GM18499 (cell line): ENCODE measurements at regions not wholly inside any gene's neighbourhood (a gene's known extent, or its start where the extent isn't known, plus 50 kb on each side); places are given as distances from the start of the nearest gene placed in this dataset.

Experiments used
- ATAC-seq: cut with Tn5 transposase; IDR thresholded peaks from one replicate; pipeline ENCODE4 v1.9.1; 2021; ENCODE audit warnings: moderate number of reproducible peaks; ENCODE audit not compliant: insufficient read depth, unreplicated experiment

DNA sequence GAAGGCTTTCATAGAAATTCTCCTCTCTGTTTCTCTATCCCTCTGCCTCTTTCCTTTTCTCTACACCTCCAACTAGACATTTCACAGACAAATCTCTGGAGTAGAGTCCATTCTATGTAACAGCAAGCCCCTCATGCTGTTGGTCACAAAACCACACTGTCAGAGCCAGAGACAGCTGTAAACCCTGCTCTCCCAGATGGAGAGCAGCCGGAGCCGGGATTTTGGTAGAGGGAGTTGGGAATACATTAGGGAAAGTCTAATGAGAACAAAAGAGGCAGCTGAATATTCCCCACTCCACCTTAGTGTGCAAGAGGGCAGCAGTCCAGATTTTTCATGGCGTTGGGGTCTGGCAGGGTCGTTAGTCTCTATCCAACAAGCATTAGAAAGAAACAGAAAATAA, 68.3 kb upstream of the EDN1 start:
- ATAC-seq = no peak

DNA sequence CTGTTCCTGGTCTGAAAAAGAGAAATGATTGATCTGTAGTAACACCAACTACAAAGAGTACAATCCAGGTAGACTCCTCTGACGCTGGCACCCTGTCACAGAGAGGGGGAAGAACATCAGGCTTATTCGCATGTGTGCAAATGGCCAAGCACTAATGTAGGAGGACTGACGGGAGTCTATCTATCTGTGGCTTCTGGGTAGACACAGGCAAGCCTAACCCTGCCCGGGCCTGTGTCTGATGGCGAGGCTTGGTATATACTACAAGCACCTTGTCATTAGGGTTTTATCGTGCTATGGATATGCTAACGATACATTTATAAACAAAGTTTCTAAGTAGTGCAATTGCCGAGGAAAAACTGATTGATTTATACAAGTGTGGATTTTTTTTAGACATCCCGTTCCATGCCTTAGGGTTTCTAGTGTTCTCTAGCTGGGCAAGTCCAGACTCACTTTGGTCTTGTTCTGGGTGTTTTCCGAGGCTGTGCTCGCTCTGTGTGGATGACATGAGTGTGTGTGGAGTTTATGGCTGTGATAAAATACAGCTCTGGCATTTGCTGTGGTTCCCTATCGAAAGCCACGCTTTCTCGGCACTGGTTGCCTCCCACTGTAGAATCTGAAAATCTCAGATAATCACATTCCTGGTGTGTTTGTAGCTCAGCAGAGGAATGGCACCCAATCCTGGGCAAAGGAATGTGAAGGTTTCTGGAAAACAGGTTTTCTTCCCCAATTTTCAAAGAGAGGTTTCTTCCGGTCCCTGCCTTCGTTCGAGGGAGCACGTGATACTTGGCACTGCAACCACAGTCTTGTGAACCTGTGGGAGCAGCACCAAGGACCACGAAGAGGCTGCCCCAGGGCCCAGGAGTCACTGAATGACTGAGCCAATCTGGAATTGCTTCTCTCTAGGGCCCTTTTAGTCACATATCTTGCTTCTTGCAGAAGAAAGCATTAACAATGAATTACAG, 67.5 kb upstream of the EDN1 start:
- no peak for ATAC-seq

DNA sequence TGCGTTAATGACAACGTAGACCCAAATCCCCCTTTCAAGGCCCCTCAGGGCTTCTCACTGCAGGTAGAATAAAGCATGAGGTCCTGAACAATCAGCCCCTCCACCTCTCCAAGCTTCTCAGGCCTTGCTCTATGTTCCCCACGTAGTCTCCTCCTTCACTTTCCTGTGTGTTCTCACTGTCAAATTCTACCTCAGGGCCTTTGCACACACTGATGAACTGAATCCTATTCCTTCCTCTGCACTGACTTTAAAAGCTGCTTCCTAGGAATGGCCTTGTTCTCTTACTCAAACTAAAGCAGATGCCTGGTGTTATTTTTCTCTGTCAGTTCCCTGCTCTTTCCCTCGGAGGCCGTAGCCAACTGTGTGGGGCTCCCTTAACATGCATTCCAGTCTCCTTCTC, 66.8 kb upstream of the EDN1 start:
- no peak for ATAC-seq

DNA sequence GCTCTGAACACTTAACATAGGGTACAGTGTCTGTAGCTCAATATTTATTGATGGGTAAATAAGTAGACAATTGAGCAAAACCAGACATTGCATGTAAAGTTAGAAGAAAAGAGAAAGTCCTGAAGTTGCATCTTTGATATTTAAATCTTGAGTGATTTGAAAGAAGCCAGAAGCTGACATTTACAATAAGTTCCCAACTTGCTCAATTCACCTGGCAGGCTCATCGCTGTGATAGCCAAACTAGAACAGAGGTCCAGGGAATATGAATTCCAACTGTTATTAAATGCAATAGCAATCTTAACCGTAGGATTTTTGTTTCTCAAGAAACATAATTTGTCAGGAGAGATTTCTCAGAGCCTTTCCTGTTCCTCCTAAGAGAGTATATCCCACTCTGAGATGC, 65.9 kb upstream of the EDN1 start:
- ATAC-seq = no peak

DNA sequence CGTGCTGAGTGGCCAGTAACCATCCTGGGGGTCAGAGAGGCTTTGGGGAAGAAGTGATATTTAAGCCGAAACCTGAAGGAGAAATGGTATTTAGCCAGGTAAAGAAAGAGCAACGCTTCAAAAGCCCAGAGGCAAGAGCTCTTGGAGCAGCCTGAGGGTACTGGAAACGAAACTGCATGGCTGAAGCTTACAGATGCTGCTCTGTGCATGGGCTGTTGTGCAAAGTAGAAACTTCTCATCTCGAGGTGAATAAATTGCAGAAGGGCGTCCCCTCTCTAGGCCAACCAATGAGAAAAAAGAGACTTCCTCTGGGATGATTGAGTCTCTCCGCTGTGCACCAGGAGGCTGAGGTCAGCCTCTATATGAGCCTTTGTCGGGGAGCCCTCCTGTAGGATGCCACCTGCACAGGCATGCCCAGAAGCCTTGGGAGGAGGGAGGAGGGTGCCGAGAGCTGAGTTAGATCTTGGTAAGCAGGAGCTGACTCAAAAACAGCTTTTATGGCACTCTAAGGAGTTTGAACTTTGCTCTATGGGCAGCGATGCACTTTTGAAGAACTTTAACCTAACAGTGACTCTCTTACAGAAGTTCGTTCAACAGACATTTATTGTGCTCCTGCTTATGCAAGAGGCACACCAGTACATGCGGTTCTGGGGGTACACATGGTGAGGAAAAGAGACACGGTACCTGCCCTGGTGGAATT, 61.6 kb upstream of the EDN1 start:
- no peak for ATAC-seq

DNA sequence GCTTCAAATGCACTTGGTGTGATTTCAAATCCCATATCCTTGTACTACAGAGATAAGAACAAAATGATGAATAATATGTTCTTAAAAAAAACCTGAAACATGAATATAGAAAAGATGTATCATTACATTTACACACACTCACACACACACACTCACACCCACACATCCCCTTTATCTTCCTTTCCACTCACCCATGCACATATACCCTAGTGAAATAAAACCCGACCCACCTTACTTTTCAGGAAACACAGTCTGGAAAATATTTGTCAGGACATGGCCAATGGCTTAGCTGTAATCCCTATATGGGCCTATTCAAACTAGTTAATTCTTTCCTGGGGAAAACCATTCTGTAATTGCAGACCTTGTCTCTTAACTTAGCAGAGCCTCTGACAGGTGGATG, 60.8 kb upstream of the EDN1 start:
- no peak for ATAC-seq

DNA sequence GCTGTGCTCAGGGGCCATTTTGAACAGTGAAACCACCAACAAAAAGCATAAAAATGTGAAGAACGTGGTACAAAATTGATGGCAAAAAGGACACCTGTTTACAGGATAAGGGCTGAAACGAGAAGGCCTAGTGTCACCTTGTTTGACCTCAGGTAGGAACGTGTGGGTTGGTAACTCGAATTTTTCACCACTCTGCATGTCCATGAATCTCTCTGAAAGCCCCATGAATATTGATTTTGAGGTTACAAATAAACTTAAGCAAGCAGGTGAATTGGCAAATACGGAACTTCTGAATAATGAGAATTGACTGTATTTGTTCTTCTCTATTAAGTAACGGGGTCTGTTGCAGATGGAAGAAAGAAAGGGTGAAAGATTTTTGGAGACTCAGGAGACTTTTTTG, 59.6 kb upstream of the EDN1 start:
- no peak for ATAC-seq

DNA sequence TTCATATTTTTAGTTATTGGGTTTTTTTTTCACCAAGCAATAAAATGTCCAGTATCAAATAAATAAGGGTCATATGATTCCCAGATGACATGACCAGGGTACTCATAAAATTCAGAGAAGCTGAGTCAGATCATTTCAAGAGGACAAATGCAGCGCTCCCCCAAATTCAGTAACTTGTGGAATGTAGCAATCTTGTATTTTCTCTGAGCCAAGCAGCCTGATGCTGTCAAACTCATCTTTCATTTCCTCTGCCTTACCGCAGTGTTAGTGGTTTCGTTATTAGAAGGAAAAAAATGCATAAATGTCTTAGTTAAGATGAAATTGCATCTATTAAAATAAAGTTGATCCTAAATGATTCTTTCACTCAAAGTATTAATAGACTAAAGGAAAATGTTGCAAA, 57.8 kb upstream of the EDN1 start:
- ATAC-seq = peak; percentile 56

DNA sequence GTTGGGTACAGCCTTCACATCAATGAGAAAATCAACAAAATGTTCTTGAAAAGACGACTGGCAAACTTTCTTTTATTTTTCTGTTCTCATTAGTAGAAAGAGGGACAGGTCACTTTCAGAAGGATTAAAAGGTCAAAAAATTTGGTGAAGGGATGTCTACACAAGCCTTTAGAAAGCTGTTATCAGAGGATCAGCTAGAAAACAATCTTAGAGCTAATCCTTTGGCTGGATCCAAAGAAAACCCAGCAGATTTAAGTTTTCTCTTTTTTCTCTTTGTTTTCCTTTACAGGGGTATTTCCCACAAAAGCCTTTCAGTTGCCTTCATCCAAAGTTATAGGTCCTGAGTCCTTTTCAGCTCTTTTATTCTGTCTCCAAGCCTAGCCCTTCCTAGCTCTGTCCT, 57.3 kb upstream of the EDN1 start:
- ATAC-seq = no peak

DNA sequence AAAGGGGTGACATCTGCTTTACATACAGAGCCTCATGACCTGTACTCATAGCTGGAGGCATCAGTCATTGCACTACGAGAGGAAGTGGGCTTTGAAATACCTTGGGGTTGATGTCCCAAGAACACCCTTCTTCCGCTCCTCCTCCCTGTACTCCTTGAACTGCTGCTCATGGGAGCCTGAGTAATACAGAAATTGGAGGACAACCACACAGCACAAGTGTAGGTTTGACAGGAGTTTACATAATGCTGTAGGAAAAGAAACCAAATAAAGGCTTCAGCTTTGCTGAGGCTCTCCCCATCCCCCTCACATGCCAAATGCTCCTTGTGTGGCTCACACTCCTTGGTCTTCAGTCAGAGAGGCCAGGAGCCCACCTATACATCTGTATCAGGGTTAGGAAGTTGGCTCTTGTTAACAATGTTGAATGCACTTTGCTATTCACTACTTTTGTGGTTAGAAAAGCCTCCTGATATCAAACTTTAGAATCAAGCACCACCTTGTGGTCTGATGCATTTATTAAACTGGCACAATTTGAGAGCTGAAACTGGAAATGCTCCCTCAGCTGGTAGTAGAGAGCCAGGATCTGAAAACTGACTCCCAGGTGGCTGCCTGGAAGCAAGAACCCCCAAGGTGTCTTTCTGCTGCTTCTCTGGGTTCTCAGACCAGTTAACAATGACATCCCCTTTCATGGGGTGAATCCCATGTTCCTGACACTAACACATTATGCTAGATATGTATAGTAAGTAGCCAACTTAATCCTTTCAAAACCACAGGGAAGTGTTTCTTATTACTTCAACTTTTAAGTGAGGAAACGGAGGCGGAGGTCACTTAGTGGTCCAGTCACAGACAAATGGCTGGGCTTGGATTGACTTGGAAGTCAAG, 56.2 kb upstream of the EDN1 start:
- ATAC-seq = no peak

DNA sequence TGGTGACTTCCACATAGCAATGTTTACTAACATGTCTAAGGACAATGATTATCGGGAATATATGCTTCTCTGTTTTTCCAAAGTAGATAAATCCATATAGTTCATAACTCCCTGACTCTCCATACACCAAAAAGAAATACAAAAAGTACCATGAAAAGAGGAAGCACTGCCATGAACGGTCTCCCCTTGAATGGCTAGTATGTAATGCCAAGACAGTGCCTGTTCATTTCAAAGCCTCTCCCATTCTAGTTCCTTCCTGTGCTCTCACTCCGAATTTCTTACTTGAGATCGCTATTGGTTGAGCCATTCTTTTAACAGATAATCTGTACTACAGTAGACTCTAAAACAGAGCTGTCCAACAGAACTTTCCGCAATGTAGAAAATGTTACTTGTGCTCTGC, 54.8 kb upstream of the EDN1 start:
- ATAC-seq = no peak

DNA sequence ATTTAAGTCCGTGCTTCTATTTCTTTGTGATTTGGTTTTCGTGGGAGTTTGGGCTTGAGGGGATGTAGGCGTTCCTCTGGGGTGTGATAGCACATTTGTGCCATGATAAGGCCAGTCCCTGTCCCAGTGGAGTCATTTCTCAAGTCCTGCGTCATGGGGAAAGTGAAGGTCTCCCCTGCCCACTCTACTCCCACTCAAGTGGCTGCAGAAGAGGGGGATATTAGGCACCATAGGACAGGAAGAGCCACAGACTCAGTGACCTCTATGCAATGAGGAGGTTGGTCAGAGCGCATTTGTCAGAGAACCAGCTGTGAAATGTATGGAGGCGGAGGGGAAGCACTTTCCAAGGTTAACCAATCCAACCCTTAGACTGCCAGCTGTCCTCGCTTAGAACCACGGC, 51.9 kb upstream of the EDN1 start:
- ATAC-seq = no peak
